Lower leg skin (tissue), 3 donors: ENCODE measurements at regions not wholly inside any gene's neighbourhood (a gene's known extent, or its start where the extent isn't known, plus 50 kb on each side); places are given as distances from the start of the nearest gene placed in this dataset.

Source experiments
- POLR2A ChIP-seq, 2 donors: fragments of 450-650 bp; IDR thresholded peaks; one replicate each; pipeline ENCODE4 v1.6.1; 2016 to 2017; ENCODE audit warnings: antibody characterized with exemption in 2 of 2, mild to moderate bottlenecking in 1 of 2, moderate library complexity in 1 of 2
- TF ChIP-seq, protein P1 (sequence below), 3 donors: fragments of 450-650 bp; IDR thresholded peaks; one replicate each; pipeline ENCODE4 v1.5.1; 2016; ENCODE audit warnings: antibody characterized with exemption in 3 of 3, mild to moderate bottlenecking in 3 of 3, moderate library complexity in 2 of 3

GRCh38 chr6:776528-776931, 83.6 kb upstream of the EXOC2 start:
- TF ChIP-seq, protein P1, sequence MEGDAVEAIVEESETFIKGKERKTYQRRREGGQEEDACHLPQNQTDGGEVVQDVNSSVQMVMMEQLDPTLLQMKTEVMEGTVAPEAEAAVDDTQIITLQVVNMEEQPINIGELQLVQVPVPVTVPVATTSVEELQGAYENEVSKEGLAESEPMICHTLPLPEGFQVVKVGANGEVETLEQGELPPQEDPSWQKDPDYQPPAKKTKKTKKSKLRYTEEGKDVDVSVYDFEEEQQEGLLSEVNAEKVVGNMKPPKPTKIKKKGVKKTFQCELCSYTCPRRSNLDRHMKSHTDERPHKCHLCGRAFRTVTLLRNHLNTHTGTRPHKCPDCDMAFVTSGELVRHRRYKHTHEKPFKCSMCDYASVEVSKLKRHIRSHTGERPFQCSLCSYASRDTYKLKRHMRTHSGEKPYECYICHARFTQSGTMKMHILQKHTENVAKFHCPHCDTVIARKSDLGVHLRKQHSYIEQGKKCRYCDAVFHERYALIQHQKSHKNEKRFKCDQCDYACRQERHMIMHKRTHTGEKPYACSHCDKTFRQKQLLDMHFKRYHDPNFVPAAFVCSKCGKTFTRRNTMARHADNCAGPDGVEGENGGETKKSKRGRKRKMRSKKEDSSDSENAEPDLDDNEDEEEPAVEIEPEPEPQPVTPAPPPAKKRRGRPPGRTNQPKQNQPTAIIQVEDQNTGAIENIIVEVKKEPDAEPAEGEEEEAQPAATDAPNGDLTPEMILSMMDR (IDR thresholded peaks at IDR 0.05), result no peak
- no peak for TF ChIP-seq POLR2A (IDR thresholded peaks at IDR 0.05)
